ENCODE measurements at regions not wholly inside any gene's neighbourhood (a gene's known extent, or its start where the extent isn't known, plus 50 kb on each side); places are given as distances from the start of the nearest gene placed in this dataset.

GRCh38 chr16:85421338-85422195 is 191.6 kb upstream of the GSE1 start:
- Histone ChIP-seq H3K4me2 (ENCODE audit: low read length) (no peak overlapping the region), H2AK5ac (ENCODE audit: low read length) (no peak overlapping the region), H3K9ac (ENCODE audit: low read length) (no peak overlapping the region), H3K14ac (ENCODE audit: low read length) (no peak overlapping the region), H3K27me3 (ENCODE audit: insufficient read depth, low read length) (no peaks in the 10 kb centered on the region), H3K4ac (ENCODE audit: low read depth, low read length) (no peak overlapping the region), H4K91ac (ENCODE audit: low read depth, low read length) (no peak overlapping the region), H3K36me3 (ENCODE audit: control insufficient read depth in 1 of 2, insufficient read depth in 2 of 2, low read length in 2 of 2) (no peaks in the 10 kb centered on the region), H3K23ac (ENCODE audit: low read length) (no peak overlapping the region), H2AFZ (ENCODE audit: insufficient read depth, low read length, poor library complexity) (no peak overlapping the region), H3K4me1 (ENCODE audit: control insufficient read depth in 1 of 2, insufficient read depth in 2 of 2, low read length in 2 of 2) (peaks cover 0 to under 1% of the 10 kb centered on the region in 2 experiments), H3K9me3 (ENCODE audit: insufficient read depth, low read depth, low read length) (no peaks in the 10 kb centered on the region), H2BK120ac (ENCODE audit: insufficient read depth, low read length, poor library complexity) (no peak overlapping the region), H3K79me1 (ENCODE audit: low read length) (no peaks in the 10 kb centered on the region), H2BK12ac (ENCODE audit: low read length) (no peak overlapping the region), H3K4me3 (ENCODE audit: low read depth, low read length) (no peak overlapping the region), H3K18ac (ENCODE audit: low read length) (no peak overlapping the region), H3K79me2 (ENCODE audit: control insufficient read depth, insufficient read depth, low read length, poor library complexity) (no peaks in the 10 kb centered on the region), H2BK5ac (ENCODE audit: low read depth, low read length, poor library complexity) (no peak overlapping the region), H4K8ac (ENCODE audit: low read depth, low read length) (no peak overlapping the region), H3K27ac (ENCODE audit: low read depth, low read length) (no peak overlapping the region), H4K12ac (ENCODE audit: low read depth, low read length) (no peak overlapping the region)
- WGBS (ENCODE audit: extremely low coverage, insufficient coverage, insufficient read length): no CpG with 5 or more reads among the region's 24 CpGs
- no peak for DNase-seq

- H3K79me1 ChIP-seq (ENCODE audit: low read length): no peaks in the 10 kb centered on the region
- H3K79me2 ChIP-seq (ENCODE audit: control insufficient read depth, insufficient read depth, low read length, poor library complexity): no peaks in the 10 kb centered on the region
- H2BK120ac ChIP-seq (ENCODE audit: insufficient read depth, low read length, poor library complexity): no peak overlapping the region
- no peaks in the 10 kb centered on the region for H3K4me1 ChIP-seq (ENCODE audit: control insufficient read depth in 1 of 2, insufficient read depth in 2 of 2, low read length in 2 of 2)
- no peaks in the 10 kb centered on the region for H3K27me3 ChIP-seq (ENCODE audit: insufficient read depth, low read length)
- H3K36me3 ChIP-seq (ENCODE audit: control insufficient read depth in 1 of 2, insufficient read depth in 2 of 2, low read length in 2 of 2): no peaks in the 10 kb centered on the region
- no peak overlapping the region for H3K4me2 ChIP-seq (ENCODE audit: low read length)
- H3K9me3 ChIP-seq (ENCODE audit: insufficient read depth, low read depth, low read length): no peaks in the 10 kb centered on the region
- H2AFZ ChIP-seq (ENCODE audit: insufficient read depth, low read length, poor library complexity): no peak overlapping the region
- H2BK12ac ChIP-seq (ENCODE audit: low read length): no peak overlapping the region
- H2AK5ac ChIP-seq (ENCODE audit: low read length): no peak overlapping the region
- no peak overlapping the region for H2BK5ac ChIP-seq (ENCODE audit: low read depth, low read length, poor library complexity)
- H3K9ac ChIP-seq (ENCODE audit: low read length): no peak overlapping the region
- no peak overlapping the region for H4K12ac ChIP-seq (ENCODE audit: low read depth, low read length)
- no CpG with 5 or more reads among the region's 16 CpGs for WGBS (ENCODE audit: extremely low coverage, insufficient coverage, insufficient read length)
- H3K23ac ChIP-seq (ENCODE audit: low read length): no peak overlapping the region
- no peak overlapping the region for H3K4me3 ChIP-seq (ENCODE audit: low read depth, low read length)
- H3K27ac ChIP-seq (ENCODE audit: low read depth, low read length): no peak overlapping the region
- H3K14ac ChIP-seq (ENCODE audit: low read length): no peak overlapping the region
- no peak for DNase-seq
- no peak overlapping the region for H3K18ac ChIP-seq (ENCODE audit: low read length)
- H4K8ac ChIP-seq (ENCODE audit: low read depth, low read length): no peak overlapping the region
- no peak overlapping the region for H4K91ac ChIP-seq (ENCODE audit: low read depth, low read length)
- H3K4ac ChIP-seq (ENCODE audit: low read depth, low read length): no peak overlapping the region
Observed at GRCh38 chr16:85422196-85422631, 190.9 kb upstream of the GSE1 start.

- Histone ChIP-seq H4K12ac (ENCODE audit: low read depth, low read length) (no peak overlapping the region), H3K79me1 (ENCODE audit: low read length) (no peaks in the 10 kb centered on the region), H2AFZ (ENCODE audit: insufficient read depth, low read length, poor library complexity) (no peak overlapping the region), H3K4me3 (ENCODE audit: low read depth, low read length) (no peak overlapping the region), H3K27ac (ENCODE audit: low read depth, low read length) (no peak overlapping the region), H3K18ac (ENCODE audit: low read length) (no peak overlapping the region), H3K23ac (ENCODE audit: low read length) (no peak overlapping the region), H4K8ac (ENCODE audit: low read depth, low read length) (no peak overlapping the region), H3K36me3 (ENCODE audit: control insufficient read depth in 1 of 2, insufficient read depth in 2 of 2, low read length in 2 of 2) (no peaks in the 10 kb centered on the region), H3K9me3 (ENCODE audit: insufficient read depth, low read depth, low read length) (no peaks in the 10 kb centered on the region), H2BK120ac (ENCODE audit: insufficient read depth, low read length, poor library complexity) (no peak overlapping the region), H2BK5ac (ENCODE audit: low read depth, low read length, poor library complexity) (no peak overlapping the region), H2BK12ac (ENCODE audit: low read length) (no peak overlapping the region), H3K79me2 (ENCODE audit: control insufficient read depth, insufficient read depth, low read length, poor library complexity) (no peaks in the 10 kb centered on the region), H3K4me1 (ENCODE audit: control insufficient read depth in 1 of 2, insufficient read depth in 2 of 2, low read length in 2 of 2) (no peaks in the 10 kb centered on the region), H3K14ac (ENCODE audit: low read length) (no peak overlapping the region), H4K91ac (ENCODE audit: low read depth, low read length) (no peak overlapping the region), H3K27me3 (ENCODE audit: insufficient read depth, low read length) (no peaks in the 10 kb centered on the region), H3K4me2 (ENCODE audit: low read length) (no peak overlapping the region), H2AK5ac (ENCODE audit: low read length) (no peak overlapping the region), H3K9ac (ENCODE audit: low read length) (no peak overlapping the region), H3K4ac (ENCODE audit: low read depth, low read length) (no peak overlapping the region)
- no peak for DNase-seq
- WGBS (ENCODE audit: extremely low coverage, insufficient coverage, insufficient read length): no CpG with 5 or more reads among the region's 23 CpGs
Observed at GRCh38 chr16:85422632-85423550, 190.2 kb upstream of the GSE1 start.

- H2AK5ac ChIP-seq (ENCODE audit: low read length): no peak overlapping the region
- no peaks in the 10 kb centered on the region for H3K79me2 ChIP-seq (ENCODE audit: control insufficient read depth, insufficient read depth, low read length, poor library complexity)
- WGBS (ENCODE audit: extremely low coverage, insufficient coverage, insufficient read length): no CpG with 5 or more reads among the region's 11 CpGs
- no peak overlapping the region for H3K18ac ChIP-seq (ENCODE audit: low read length)
- no peak for DNase-seq
- no peak overlapping the region for H4K8ac ChIP-seq (ENCODE audit: low read depth, low read length)
- no peak overlapping the region for H3K4me2 ChIP-seq (ENCODE audit: low read length)
- peaks cover 4% of the 10 kb centered on the region for H3K9me3 ChIP-seq (ENCODE audit: insufficient read depth, low read depth, low read length)
- H4K12ac ChIP-seq (ENCODE audit: low read depth, low read length): no peak overlapping the region
- H3K27me3 ChIP-seq (ENCODE audit: insufficient read depth, low read length): no peaks in the 10 kb centered on the region
- no peaks in the 10 kb centered on the region for H3K79me1 ChIP-seq (ENCODE audit: low read length)
- H2BK12ac ChIP-seq (ENCODE audit: low read length): no peak overlapping the region
- no peak overlapping the region for H4K91ac ChIP-seq (ENCODE audit: low read depth, low read length)
- no peak overlapping the region for H3K23ac ChIP-seq (ENCODE audit: low read length)
- no peak overlapping the region for H2BK120ac ChIP-seq (ENCODE audit: insufficient read depth, low read length, poor library complexity)
- no peak overlapping the region for H2AFZ ChIP-seq (ENCODE audit: insufficient read depth, low read length, poor library complexity)
- H3K4me1 ChIP-seq (ENCODE audit: control insufficient read depth in 1 of 2, insufficient read depth in 2 of 2, low read length in 2 of 2): no peaks in the 10 kb centered on the region
- H3K36me3 ChIP-seq (ENCODE audit: control insufficient read depth in 1 of 2, insufficient read depth in 2 of 2, low read length in 2 of 2): no peaks in the 10 kb centered on the region
- H3K27ac ChIP-seq (ENCODE audit: low read depth, low read length): no peak overlapping the region
- H3K14ac ChIP-seq (ENCODE audit: low read length): no peak overlapping the region
- H3K9ac ChIP-seq (ENCODE audit: low read length): no peak overlapping the region
- no peak overlapping the region for H3K4me3 ChIP-seq (ENCODE audit: low read depth, low read length)
- H3K4ac ChIP-seq (ENCODE audit: low read depth, low read length): no peak overlapping the region
- no peak overlapping the region for H2BK5ac ChIP-seq (ENCODE audit: low read depth, low read length, poor library complexity)
Observed at GRCh38 chr16:85423631-85424030, 189.5 kb upstream of the GSE1 start.

Data from trophoblast cell (in vitro differentiated cells and primary cell).